Body of pancreas (tissue), 4 donors: ENCODE measurements at regions not wholly inside any gene's neighbourhood (a gene's known extent, or its start where the extent isn't known, plus 50 kb on each side); places are given as distances from the start of the nearest gene placed in this dataset.

Experiments used
- ATAC-seq: fragments of 150-250 bp; one replicate; pipeline ENCODE4 v1.9.1; 2016
- DNase-seq, 4 donors: peaks; one replicate each; pipeline ENCODE4 v3.0.0-alpha.2; 2019
- H3K27ac ChIP-seq, 4 donors: fragments of 200-600 bp; sonication (generic); 1 replicate in 3 of 4; 2 replicates in 1 of 4; pipeline versions ENCODE4 v1.5.1 to v1.6.1; 2016 to 2019; ENCODE audit warnings: mild to moderate bottlenecking in 1 of 4, mixed read lengths in 1 of 4, moderate library complexity in 1 of 4
- H3K27me3 ChIP-seq, 2 donors: fragments of 200-600 bp; sonication (generic); one replicate each; pipeline ENCODE4 v1.6.0; 2016; ENCODE audit warnings: mild to moderate bottlenecking in 1 of 2
- H3K36me3 ChIP-seq, 2 donors: fragments of 200-600 bp; sonication (generic); replicated peaks in 1 of 2; 2 replicates each; pipeline ENCODE4 v1.5.1; 2016; ENCODE audit warnings: low read depth in 2 of 2; ENCODE audit not compliant: insufficient read depth in 1 of 2
- H3K4me1 ChIP-seq: fragments of 200-600 bp; sonication (generic); one replicate; pipeline ENCODE4 v1.6.0; 2016
- H3K4me3 ChIP-seq, 2 donors: fragments of 200-600 bp; sonication (generic); 1 replicate in 1 of 2; 2 replicates in 1 of 2; pipeline ENCODE4 v1.5.1; 2016 to 2019
- H3K9me3 ChIP-seq, 3 donors: fragments of 200-600 bp; sonication (generic); 1 replicate in 2 of 3; 2 replicates in 1 of 3; pipeline ENCODE4 v1.5.1; 2016
- CTCF ChIP-seq, 7 experiments: fragments of 450-650 bp in 4 of 7; fragments of 200-600 bp in 3 of 7; sonication (generic) in 3 of 7; IDR thresholded peaks; one replicate each; pipeline ENCODE4 v1.5.1; 2016 to 2019; ENCODE audit warnings: antibody characterized with exemption in 7 of 7
- POLR2A ChIP-seq, 3 donors: fragments of 450-650 bp; IDR thresholded peaks; one replicate each; pipeline ENCODE4 v1.6.1; 2016; ENCODE audit warnings: antibody characterized with exemption in 3 of 3, mild to moderate bottlenecking in 2 of 3
- WGBS, 2 donors: methylation state at CpG; one replicate each; pipeline ENCODE4 v1.1.5; 2017; 5-methylcytosine and 5-hydroxymethylcytosine counted together
- intact Hi-C: fragments of 100-400 bp; cut with DNase I; formaldehyde crosslinking; loops from one replicate; pipeline ENCODE4 v1.15.1; 2023

- Histone ChIP-seq H3K4me3 (no peak overlapping the region), H3K36me3 (no peaks in the 10 kb centered on the region), H3K4me1 (peaks cover 32% of the 10 kb centered on the region), H3K9me3 (no peaks in the 10 kb centered on the region), H3K27ac (no peak overlapping the region), H3K27me3 (no peaks in the 10 kb centered on the region)
- intact Hi-C loops: no loop called here
- TF ChIP-seq CTCF (IDR thresholded peaks at IDR 0.05) (no peak), POLR2A (IDR thresholded peaks at IDR 0.05) (no peak)
- no peak for ATAC-seq
- peak in 1 of 4 donors; percentile 46 for DNase-seq
- 94% methylated on average over 10 of the region's 10 CpGs for WGBS, 2 donors
These were observed 157.8 kb upstream of the GRK3 start for GRCh38 chr22:25406510-25407210.

DNA sequence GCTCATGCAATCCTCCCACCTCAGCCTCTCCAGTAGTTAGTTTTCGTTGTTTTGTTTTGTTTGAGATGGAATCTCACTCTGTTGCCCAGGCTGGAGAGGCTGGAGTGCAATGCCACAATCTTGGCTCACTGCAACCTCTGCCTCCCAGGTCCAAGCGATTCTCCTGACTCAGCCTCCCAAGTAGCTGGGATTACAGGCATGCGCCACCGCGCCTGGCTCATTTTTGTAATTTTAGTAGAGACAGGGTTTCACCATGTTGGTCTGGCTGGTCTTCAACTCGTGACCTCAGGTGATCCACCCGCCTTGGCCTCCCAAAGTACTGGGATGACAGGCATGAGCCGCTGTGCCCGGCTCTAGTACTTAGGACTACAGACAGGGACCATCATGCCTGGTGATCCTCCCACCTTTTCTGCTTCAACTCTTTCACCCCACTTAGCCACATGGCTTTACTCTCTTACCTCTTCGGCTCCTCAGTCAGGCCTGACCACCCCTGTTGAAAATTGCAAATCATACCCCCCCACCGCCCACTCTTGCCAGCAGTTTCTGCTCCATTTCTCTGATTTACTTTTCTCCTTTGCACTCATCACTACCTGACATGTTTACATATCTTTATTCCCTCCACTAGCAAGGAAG, 157.1 kb upstream of the GRK3 start:
- Histone ChIP-seq H3K4me3 (no peak overlapping the region), H3K36me3 (no peaks in the 10 kb centered on the region), H3K9me3 (no peaks in the 10 kb centered on the region), H3K4me1 (peaks cover 25% of the 10 kb centered on the region), H3K27me3 (no peaks in the 10 kb centered on the region), H3K27ac (no peak overlapping the region)
- intact Hi-C loops: no loop called here
- no peak for DNase-seq
- ATAC-seq: no peak
- no peak for TF ChIP-seq POLR2A (IDR thresholded peaks at IDR 0.05)
- WGBS, 2 donors: 90 to 94% methylated on average over 11 of the region's 11 CpGs

DNA sequence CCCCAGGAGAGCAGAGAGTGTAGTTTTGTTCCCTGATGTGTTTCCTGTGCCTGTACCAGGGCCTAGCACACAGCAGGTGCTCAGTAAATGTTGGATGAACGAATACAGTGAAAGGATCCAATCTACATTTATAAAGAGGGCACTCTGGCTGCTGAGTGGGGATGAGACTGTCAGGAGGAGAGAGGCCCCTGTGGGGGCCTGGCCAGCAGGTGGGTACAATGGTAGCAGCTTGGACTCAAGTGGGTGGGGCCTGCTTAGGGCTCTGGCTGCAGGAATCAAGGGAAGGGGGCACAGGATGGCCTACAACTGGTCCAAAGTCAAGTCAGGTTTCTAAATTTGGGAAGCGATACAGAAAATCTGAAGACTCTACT, 156.6 kb upstream of the GRK3 start:
- Histone ChIP-seq H3K27me3 (no peaks in the 10 kb centered on the region), H3K27ac (no peak overlapping the region), H3K9me3 (no peaks in the 10 kb centered on the region), H3K36me3 (no peaks in the 10 kb centered on the region), H3K4me1 (peaks cover 20% of the 10 kb centered on the region), H3K4me3 (no peak overlapping the region)
- intact Hi-C loops: no loop called here
- TF ChIP-seq CTCF (IDR thresholded peaks at IDR 0.05) (no peak), POLR2A (IDR thresholded peaks at IDR 0.05) (no peak)
- WGBS, 2 donors: 67 to 75% methylated on average over 2 of the region's 2 CpGs
- peak in 1 of 4 donors; percentile 6 for DNase-seq
- no peak for ATAC-seq

DNA sequence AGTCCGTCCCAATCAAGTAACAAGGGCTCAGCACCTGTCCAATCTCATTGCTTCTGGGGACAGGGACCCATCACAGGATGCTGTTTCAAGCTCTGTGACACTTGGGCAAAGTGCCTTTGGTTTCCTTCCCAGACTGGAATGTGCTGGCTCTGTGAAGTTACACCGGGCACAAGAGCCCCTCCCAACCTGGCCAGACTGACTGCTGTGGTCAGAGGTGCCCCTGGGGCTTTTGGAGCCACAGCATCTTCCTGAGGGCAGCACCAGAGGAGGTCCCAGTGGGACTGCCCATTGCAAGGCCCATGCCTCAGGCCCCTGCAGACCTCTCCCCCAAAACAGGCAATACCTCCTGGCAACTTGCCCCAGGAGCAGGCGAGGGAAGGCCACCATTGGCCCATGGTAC, 155.2 kb upstream of the GRK3 start:
- Histone ChIP-seq H3K36me3 (no peaks in the 10 kb centered on the region), H3K27me3 (no peaks in the 10 kb centered on the region), H3K4me1 (peaks cover 6% of the 10 kb centered on the region), H3K27ac (no peak overlapping the region), H3K4me3 (no peak overlapping the region), H3K9me3 (no peaks in the 10 kb centered on the region)
- ATAC-seq (no peak), DNase-seq (peak in 1 of 4 donors; percentile 8)
- WGBS, 2 donors: 70 to 75% methylated on average over 2 to 3 of the region's 3 CpGs
- no peak for TF ChIP-seq CTCF (IDR thresholded peaks at IDR 0.05)
- TF ChIP-seq POLR2A (IDR thresholded peaks at IDR 0.05): no peak
- intact Hi-C loops: no loop called here

- Histone ChIP-seq H3K4me3 (no peak overlapping the region), H3K27ac (no peak overlapping the region), H3K27me3 (no peaks in the 10 kb centered on the region), H3K9me3 (no peaks in the 10 kb centered on the region), H3K36me3 (no peaks in the 10 kb centered on the region), H3K4me1 (peaks cover 2% of the 10 kb centered on the region)
- intact Hi-C loops: no loop called here
- ATAC-seq (no peak), DNase-seq (no peak)
- WGBS, 2 donors: 63 to 72% methylated on average over 4 of the region's 4 CpGs
- TF ChIP-seq CTCF (IDR thresholded peaks at IDR 0.05) (no peak), POLR2A (IDR thresholded peaks at IDR 0.05) (no peak)
These were observed 153.6 kb upstream of the GRK3 start for GRCh38 chr22:25410849-25411248.
